H1 (cell line): ENCODE measurements at regions not wholly inside any gene's neighbourhood (a gene's known extent, or its start where the extent isn't known, plus 50 kb on each side); places are given as distances from the start of the nearest gene placed in this dataset.

Source experiments
- CTCF ChIA-PET: fragments of 300-600 bp; sonication (Branson Sonifier 250); formaldehyde crosslinking; loops from one replicate; lab custom pipeline; 2021; ENCODE audit not compliant: partially characterized antibody; lab: Charles Lee
- POLR2A ChIA-PET: fragments of 300-600 bp; sonication (Branson Sonifier 250); formaldehyde crosslinking; loops from one replicate; lab custom pipeline; 2021; ENCODE audit warnings: inconsistent platforms; ENCODE audit not compliant: partially characterized antibody; lab: Charles Lee
- DNase-seq, 2 experiments: peaks; one replicate each; pipeline versions ENCODE4 v3.0.0 to v3.0.0-alpha.2; 2010 to 2022; ENCODE audit warnings: low spot score in 2 of 2, low read depth in 1 of 2, mixed read lengths in 1 of 2
- FAIRE-seq: peaks from 2 replicates; lab custom pipeline; 2011; peaks lifted over from hg19 to GRCh38; lab: Jason Lieb, UNC
- H2AFZ ChIP-seq: 2 replicates; pipeline ENCODE4 v1.8.1; 2012; ENCODE audit warnings: low read length, inconsistent platforms
- H2AK5ac ChIP-seq: 2 replicates; pipeline ENCODE4 v1.6.1; 2013; ENCODE audit warnings: low read depth, low read length
- H2BK120ac ChIP-seq: replicated peaks from 2 replicates; pipeline ENCODE3; 2013; ENCODE audit warnings: low read depth, low read length, inconsistent platforms
- H2BK12ac ChIP-seq: 2 replicates; pipeline ENCODE4 v1.6.1; 2013; ENCODE audit warnings: low read depth, low read length
- H2BK15ac ChIP-seq: 2 replicates; pipeline ENCODE4 v1.6.1; 2013; ENCODE audit warnings: low read length
- H2BK20ac ChIP-seq: 2 replicates; pipeline ENCODE4 v1.6.1; 2013; ENCODE audit warnings: low read length
- H2BK5ac ChIP-seq: 2 replicates; pipeline ENCODE4 v1.6.1; 2013; ENCODE audit warnings: low read depth, low read length
- H3K14ac ChIP-seq: 2 replicates; pipeline ENCODE4 v1.6.1; 2013; ENCODE audit warnings: inconsistent platforms; ENCODE audit not compliant: insufficient read length
- H3K18ac ChIP-seq: 2 replicates; pipeline ENCODE4 v1.6.1; 2013; ENCODE audit warnings: low read length; ENCODE audit errors: extremely low read depth
- H3K23ac ChIP-seq: 2 replicates; pipeline ENCODE4 v1.6.1; 2013; ENCODE audit warnings: inconsistent platforms; ENCODE audit not compliant: insufficient read length
- H3K23me2 ChIP-seq: 2 replicates; pipeline ENCODE4 v1.6.1; 2013; ENCODE audit warnings: low read depth, low read length
- H3K27ac ChIP-seq: 2 replicates; pipeline ENCODE4 v1.6.1; 2011; ENCODE audit warnings: low read depth, low read length, inconsistent platforms
- H3K27me3 ChIP-seq, 4 experiments: replicated peaks in 1 of 4; 1 replicate in 1 of 4; 2 replicates in 3 of 4; pipeline versions ENCODE4 v1.6.1 to v1.8.1; 2011 to 2013; ENCODE audit warnings: low read length in 3 of 4, mild to moderate bottlenecking in 3 of 4, inconsistent platforms in 2 of 4, mixed read lengths in 2 of 4, moderate library complexity in 1 of 4; ENCODE audit not compliant: control insufficient read depth in 3 of 4, insufficient read depth in 3 of 4; ENCODE audit errors: extremely low read depth in 1 of 4
- H3K36me3 ChIP-seq, 4 experiments: 2 replicates each; pipeline versions ENCODE4 v1.6.1 to v1.8.1; 2011 to 2013; ENCODE audit warnings: mild to moderate bottlenecking in 4 of 4, low read length in 3 of 4, moderate library complexity in 2 of 4, control low read depth in 1 of 4, inconsistent platforms in 1 of 4; ENCODE audit not compliant: insufficient read depth in 4 of 4, control insufficient read depth in 2 of 4
- H3K4ac ChIP-seq: replicated peaks from 2 replicates; pipeline ENCODE3; 2013; ENCODE audit warnings: low read length, low read depth, mixed read lengths, inconsistent platforms; ENCODE audit not compliant: insufficient read length
- H3K4me1 ChIP-seq, 4 experiments: replicated peaks in 1 of 4; 1 replicate in 1 of 4; 2 replicates in 3 of 4; pipeline versions ENCODE4 v1.6.1 to v1.8.1; 2011 to 2013; ENCODE audit warnings: low read length in 3 of 4, inconsistent platforms in 2 of 4, mixed read lengths in 1 of 4; ENCODE audit not compliant: insufficient read depth in 4 of 4, control insufficient read depth in 3 of 4
- H3K4me2 ChIP-seq, 2 experiments: 2 replicates each; pipeline versions ENCODE4 v1.6.1 to v1.8.1; 2011 to 2013; ENCODE audit warnings: low read depth in 2 of 2, low read length in 2 of 2, control low read depth in 1 of 2, inconsistent platforms in 1 of 2, mild to moderate bottlenecking in 1 of 2; ENCODE audit not compliant: insufficient read depth in 1 of 2
- H3K4me3 ChIP-seq, 4 experiments: fragments of 200-600, 300-600 bp in 1 of 4; sonication (generic), shearing (Covaris generic), sonication (Bioruptor Twin) in 1 of 4; 2 replicates each; pipeline versions ENCODE4 v1.5.1 to v1.8.1; 2011 to 2016; ENCODE audit warnings: low read length in 4 of 4, low read depth in 3 of 4, control low read depth in 2 of 4, inconsistent platforms in 2 of 4, mild to moderate bottlenecking in 2 of 4, mixed read lengths in 1 of 4, moderate library complexity in 1 of 4; ENCODE audit not compliant: insufficient read depth in 2 of 4; ENCODE audit errors: extremely low read depth in 1 of 4
- H3K56ac ChIP-seq: replicated peaks from 2 replicates; pipeline ENCODE3; 2013; ENCODE audit warnings: low read depth, mild to moderate bottlenecking, mixed read lengths, low read length, inconsistent platforms; ENCODE audit not compliant: insufficient read length
- H3K79me1 ChIP-seq: 2 replicates; pipeline ENCODE4 v1.6.1; 2013; ENCODE audit warnings: low read depth, low read length, control low read depth
- H3K79me2 ChIP-seq, 2 experiments: 2 replicates each; pipeline versions ENCODE4 v1.6.1 to v1.8.1; 2012 to 2013; ENCODE audit warnings: low read length in 2 of 2, mild to moderate bottlenecking in 2 of 2, inconsistent platforms in 1 of 2; ENCODE audit not compliant: insufficient read depth in 2 of 2, control insufficient read depth in 1 of 2
- H3K9ac ChIP-seq, 4 experiments: replicated peaks in 1 of 4; 1 replicate in 1 of 4; 2 replicates in 3 of 4; pipeline versions ENCODE4 v1.6.1 to v1.8.1; 2011 to 2013; ENCODE audit warnings: low read depth in 3 of 4, low read length in 3 of 4, control low read depth in 2 of 4, mild to moderate bottlenecking in 2 of 4, moderate library complexity in 2 of 4, inconsistent platforms in 1 of 4; ENCODE audit errors: extremely low read depth in 1 of 4
- H3K9me3 ChIP-seq, 2 experiments: 2 replicates each; pipeline versions ENCODE4 v1.6.1 to v1.8.1; 2012 to 2013; ENCODE audit warnings: mild to moderate bottlenecking in 2 of 2, moderate library complexity in 2 of 2, control low read depth in 1 of 2, inconsistent platforms in 1 of 2, low read depth in 1 of 2, low read length in 1 of 2, mixed read lengths in 1 of 2; ENCODE audit not compliant: insufficient read depth in 2 of 2
- H4K20me1 ChIP-seq, 2 experiments: replicated peaks in 1 of 2; 2 replicates each; pipeline versions ENCODE3 to v1.8.1; 2011 to 2013; ENCODE audit warnings: inconsistent platforms in 2 of 2, low read length in 2 of 2, mild to moderate bottlenecking in 1 of 2; ENCODE audit not compliant: insufficient read depth in 2 of 2, control insufficient read depth in 1 of 2
- H4K5ac ChIP-seq: 2 replicates; pipeline ENCODE4 v1.6.1; 2013; ENCODE audit warnings: low read length, low read depth, mixed read lengths, inconsistent platforms; ENCODE audit not compliant: insufficient read length
- H4K8ac ChIP-seq: 2 replicates; pipeline ENCODE4 v1.8.0; 2013; ENCODE audit warnings: mild to moderate bottlenecking, moderate library complexity, low read length, inconsistent platforms; ENCODE audit not compliant: insufficient read depth; ENCODE audit errors: extremely low read depth
- H4K91ac ChIP-seq: replicated peaks from 2 replicates; pipeline ENCODE3; 2013; ENCODE audit warnings: low read length, mixed read lengths, inconsistent platforms; ENCODE audit not compliant: insufficient read length
- ASH2L ChIP-seq: fragments of 200-600, 300-600 bp; sonication (generic); IDR thresholded peaks from one replicate; pipeline ENCODE4 v1.7.1; 2017; ENCODE audit warnings: low read length
- ATF2 ChIP-seq: IDR thresholded peaks from 2 replicates; pipeline ENCODE4 v1.6.1; 2012; ENCODE audit warnings: low read length, inconsistent platforms
- GTF2F1 ChIP-seq: IDR thresholded peaks from 2 replicates; pipeline ENCODE4 v1.6.1; 2012; ENCODE audit warnings: low read depth, low read length, improper control_type of control experiment, borderline replicate concordance
- HDAC6 ChIP-seq: IDR thresholded peaks from one replicate; pipeline ENCODE4 v1.7.1; 2012; ENCODE audit warnings: low read depth, mild to moderate bottlenecking, inconsistent platforms, low read length, moderate library complexity
- JUN ChIP-seq: IDR thresholded peaks from 2 replicates; pipeline ENCODE4 v1.6.1; 2011; ENCODE audit warnings: low read depth, mild to moderate bottlenecking, improper control_type of control experiment, low read length
- KDM5A ChIP-seq: fragments of 200-600 bp; IDR thresholded peaks from 2 replicates; pipeline ENCODE4 v1.7.1; 2012; ENCODE audit warnings: mild to moderate bottlenecking, low read length, inconsistent platforms, mixed read lengths
- PHF8 ChIP-seq: fragments of 200-600 bp; sonication (generic); conservative IDR thresholded peaks from 2 replicates; pipeline ENCODE4 v1.7.1; 2012; ENCODE audit warnings: low read depth, mild to moderate bottlenecking, inconsistent platforms, low read length, moderate library complexity
- POLR2A ChIP-seq, 2 experiments: IDR thresholded peaks; 1 replicate in 1 of 2; 2 replicates in 1 of 2; pipeline ENCODE4 v1.6.1; 2011; ENCODE audit warnings: low read depth in 2 of 2, low read length in 2 of 2, mild to moderate bottlenecking in 2 of 2; ENCODE audit errors: control extremely low read depth in 1 of 2
- SAP30 ChIP-seq: fragments of 300-600 bp; sonication (generic); IDR thresholded peaks from 2 replicates; pipeline ENCODE4 v1.7.1; 2012; ENCODE audit warnings: low read length, moderate library complexity, mild to moderate bottlenecking, inconsistent platforms; ENCODE audit not compliant: insufficient read depth, insufficient replicate concordance
- SUZ12 ChIP-seq: fragments of 200-600 bp; sonication (generic); IDR thresholded peaks from 2 replicates; pipeline ENCODE4 v1.6.1; 2012; ENCODE audit warnings: mild to moderate bottlenecking, inconsistent platforms, low read length, moderate library complexity, mixed read lengths
- TBP ChIP-seq: IDR thresholded peaks from 2 replicates; pipeline ENCODE4 v1.6.1; 2011; ENCODE audit warnings: low read depth, low read length, improper control_type of control experiment
- TEAD4 ChIP-seq: IDR thresholded peaks from 2 replicates; pipeline ENCODE4 v1.6.1; 2012; ENCODE audit warnings: low read depth, low read length, inconsistent platforms, mixed read lengths
- WGBS, 2 experiments: shearing (Covaris generic) in 1 of 2; methylation state at CpG; one replicate each; pipeline versions ENCODE4 v1.1.6 to v1.1.7; 2013 to 2015; ENCODE audit warnings: low lambda C conversion rate in 2 of 2, mixed read lengths in 2 of 2, inconsistent platforms in 1 of 2, low coverage in 1 of 2, missing lambda C conversion rate in 1 of 2; ENCODE audit not compliant: insufficient replicate concordance in 2 of 2, insufficient coverage in 1 of 2, insufficient read length in 1 of 2; ENCODE audit errors: extremely low coverage in 1 of 2, missing lambda C conversion rate in 1 of 2; 5-methylcytosine and 5-hydroxymethylcytosine counted together

DNA sequence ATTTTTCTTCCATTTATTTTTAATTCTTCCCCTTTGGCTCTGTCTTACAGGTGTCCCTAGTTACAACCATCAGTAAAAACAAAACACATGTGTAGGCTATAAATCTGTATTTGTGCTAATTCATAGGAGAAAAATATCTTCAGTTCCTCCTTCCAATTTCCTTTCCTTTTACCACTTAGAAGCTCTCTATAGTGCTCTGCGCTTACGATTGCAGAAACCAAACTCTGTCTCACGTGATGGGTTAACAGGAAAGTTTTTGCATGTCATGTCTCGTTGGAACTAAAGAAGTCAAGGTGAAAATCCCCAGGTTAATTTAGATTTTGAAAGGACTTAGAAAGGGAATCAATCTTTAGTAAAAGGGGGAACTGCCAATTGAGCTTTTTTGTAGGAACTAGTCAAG, 1390.5 kb upstream of the ZEB2 start:
- Histone ChIP-seq H2BK120ac (no peak overlapping the region), H3K9ac (no peak overlapping the region), H3K27ac (no peak overlapping the region), H3K79me2 (no peaks in the 10 kb centered on the region), H3K4me2 (no peak overlapping the region), H4K8ac (no peak overlapping the region), H3K36me3 (no peaks in the 10 kb centered on the region), H2BK15ac (no peak overlapping the region), H4K20me1 (no peaks in the 10 kb centered on the region), H3K18ac (no peak overlapping the region), H2AFZ (0 out of 2 replicates have a peak overlapping the region, but pooled peaks have one; percentile 37), H2BK12ac (no peak overlapping the region), H2BK5ac (no peak overlapping the region), H3K23ac (no peak overlapping the region), H2BK20ac (no peak overlapping the region), H3K14ac (no peak overlapping the region), H3K4ac (no peak overlapping the region), H3K23me2 (no peaks in the 10 kb centered on the region), H3K79me1 (no peaks in the 10 kb centered on the region), H3K4me3 (no peak overlapping the region), H3K9me3 (no peaks in the 10 kb centered on the region), H2AK5ac (no peak overlapping the region), H3K56ac (no peak overlapping the region), H3K27me3 (no peaks in the 10 kb centered on the region), H4K91ac (no peak overlapping the region), H3K4me1 (peaks cover 0 to 3% (median 0%) of the 10 kb centered on the region in 4 experiments; a peak in 2 of 7 replicates), H4K5ac (no peak overlapping the region)
- 93% methylated on average over 4 of the region's 4 CpGs; no CpG with 5 or more reads in 1 of the 2 experiments for WGBS, 2 experiments
- DNase-seq (no peak), FAIRE-seq (no peak)
- ChIA-PET CTCF (no interaction called here), POLR2A (no interaction called here)
- no peak for TF ChIP-seq TBP
- TF ChIP-seq TEAD4: no peak
- TF ChIP-seq KDM5A: no peak
- TF ChIP-seq ASH2L: no peak
- no peak for TF ChIP-seq GTF2F1
- TF ChIP-seq ATF2: no peak
- TF ChIP-seq JUN: no peak
- no peak for TF ChIP-seq SUZ12
- TF ChIP-seq HDAC6: no peak
- no peak for TF ChIP-seq SAP30
- no peak for TF ChIP-seq POLR2A (IDR thresholded peaks at IDR 0.05; ENCODE audit: control extremely low read depth in 1 of 2, low read depth in 2 of 2, low read length in 2 of 2)
- TF ChIP-seq PHF8: no peak
